RWPE2 (cell line): ENCODE measurements at regions not wholly inside any gene's neighbourhood (a gene's known extent, or its start where the extent isn't known, plus 50 kb on each side); places are given as distances from the start of the nearest gene placed in this dataset.

Experiments used
- ATAC-seq: fragments of 200-7000 bp; cut with Tn5 transposase; 3 replicates; pipeline ENCODE4 v1.9.1; 2021; ENCODE audit warnings: low read depth
- DNase-seq: peaks from one replicate; pipeline ENCODE4 v3.0.0-alpha.2; 2020; ENCODE audit warnings: low spot score
- H3K27ac ChIP-seq: fragments of 450-650 bp; 2 replicates; pipeline ENCODE4 v1.5.1; 2017; ENCODE audit warnings: mild to moderate bottlenecking; ENCODE audit not compliant: poor library complexity, severe bottlenecking
- H3K27me3 ChIP-seq: fragments of 250-450 bp; sonication (Bioruptor Pico); 2 replicates; pipeline ENCODE4 v1.5.1; 2021; ENCODE audit warnings: mild to moderate bottlenecking, moderate library complexity; ENCODE audit not compliant: insufficient read depth, poor library complexity, severe bottlenecking
- H3K36me3 ChIP-seq: fragments of 250-450 bp; sonication (Bioruptor Pico); 2 replicates; pipeline ENCODE4 v1.5.1; 2020; ENCODE audit warnings: low read depth, mild to moderate bottlenecking, moderate library complexity
- H3K4me1 ChIP-seq: fragments of 250-450 bp; sonication (Bioruptor Pico); 2 replicates; pipeline ENCODE4 v1.5.1; 2021; ENCODE audit warnings: mild to moderate bottlenecking, moderate library complexity; ENCODE audit not compliant: insufficient read depth, poor library complexity, severe bottlenecking
- H3K4me3 ChIP-seq: fragments of 250-450 bp; sonication (Bioruptor Pico); 2 replicates; pipeline ENCODE4 v1.5.1; 2021; ENCODE audit warnings: mild to moderate bottlenecking, moderate library complexity; ENCODE audit not compliant: severe bottlenecking
- H3K9me3 ChIP-seq: fragments of 250-450 bp; sonication (Bioruptor Pico); 2 replicates; pipeline ENCODE4 v1.5.1; 2021; ENCODE audit warnings: mild to moderate bottlenecking, moderate library complexity; ENCODE audit not compliant: severe bottlenecking
- TF ChIP-seq, protein P1 (sequence below): fragments of 450-650 bp; IDR thresholded peaks from one replicate; pipeline ENCODE4 v1.5.1; 2017; ENCODE audit warnings: mild to moderate bottlenecking, moderate library complexity; ENCODE audit not compliant: poor library complexity, severe bottlenecking

DNA sequence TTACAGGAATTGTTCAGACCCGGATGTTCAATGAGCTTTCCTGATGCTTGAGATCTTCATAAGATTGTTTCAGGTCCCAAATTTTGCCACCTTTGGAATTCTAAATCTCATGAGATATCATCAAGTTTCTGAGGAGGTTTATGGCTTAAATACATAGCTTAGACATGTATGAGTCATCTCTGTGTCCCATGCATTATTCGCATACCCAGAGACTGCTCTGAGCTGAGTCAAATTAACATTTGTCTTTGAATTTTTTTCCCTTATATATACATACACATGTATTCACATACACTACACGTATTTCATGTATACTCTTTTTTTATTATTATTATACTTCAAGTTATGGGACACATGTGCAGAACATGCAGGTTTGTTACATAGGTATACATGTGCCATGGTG, 744.6 kb downstream of the BRINP1 start:
- Histone ChIP-seq H3K27me3 (no peaks in the 10 kb centered on the region), H3K36me3 (no peaks in the 10 kb centered on the region), H3K4me1 (no peaks in the 10 kb centered on the region), H3K9me3 (no peaks in the 10 kb centered on the region), H3K27ac (no peak overlapping the region), H3K4me3 (no peak overlapping the region)
- DNase-seq = no peak
- peak; percentile 49; the same call in 1 of the 3 replicates for ATAC-seq
- TF ChIP-seq, protein P1, sequence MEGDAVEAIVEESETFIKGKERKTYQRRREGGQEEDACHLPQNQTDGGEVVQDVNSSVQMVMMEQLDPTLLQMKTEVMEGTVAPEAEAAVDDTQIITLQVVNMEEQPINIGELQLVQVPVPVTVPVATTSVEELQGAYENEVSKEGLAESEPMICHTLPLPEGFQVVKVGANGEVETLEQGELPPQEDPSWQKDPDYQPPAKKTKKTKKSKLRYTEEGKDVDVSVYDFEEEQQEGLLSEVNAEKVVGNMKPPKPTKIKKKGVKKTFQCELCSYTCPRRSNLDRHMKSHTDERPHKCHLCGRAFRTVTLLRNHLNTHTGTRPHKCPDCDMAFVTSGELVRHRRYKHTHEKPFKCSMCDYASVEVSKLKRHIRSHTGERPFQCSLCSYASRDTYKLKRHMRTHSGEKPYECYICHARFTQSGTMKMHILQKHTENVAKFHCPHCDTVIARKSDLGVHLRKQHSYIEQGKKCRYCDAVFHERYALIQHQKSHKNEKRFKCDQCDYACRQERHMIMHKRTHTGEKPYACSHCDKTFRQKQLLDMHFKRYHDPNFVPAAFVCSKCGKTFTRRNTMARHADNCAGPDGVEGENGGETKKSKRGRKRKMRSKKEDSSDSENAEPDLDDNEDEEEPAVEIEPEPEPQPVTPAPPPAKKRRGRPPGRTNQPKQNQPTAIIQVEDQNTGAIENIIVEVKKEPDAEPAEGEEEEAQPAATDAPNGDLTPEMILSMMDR = no peak

DNA sequence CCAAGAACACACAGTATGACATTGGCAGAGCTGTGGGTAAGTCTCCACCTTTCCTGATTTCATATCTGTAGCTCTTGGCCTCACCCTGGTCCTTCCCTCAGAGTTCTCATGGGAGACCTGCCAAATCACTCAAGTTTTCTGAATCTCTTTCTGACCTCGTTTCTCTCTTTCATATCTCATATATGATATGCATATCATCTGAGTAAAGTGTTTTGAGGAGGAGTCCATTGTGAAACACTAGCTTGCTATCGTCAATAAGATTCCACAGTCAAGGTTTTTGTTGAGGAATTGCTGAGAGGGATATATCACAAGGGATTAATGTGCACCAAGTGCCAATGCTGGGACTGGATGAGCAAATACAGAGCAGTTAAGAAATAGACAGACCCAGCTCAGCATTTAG, 739.2 kb downstream of the BRINP1 start:
- no peaks in the 10 kb centered on the region for H3K9me3 ChIP-seq
- H3K27ac ChIP-seq = no peak overlapping the region
- DNase-seq = no peak
- H3K4me1 ChIP-seq = no peaks in the 10 kb centered on the region
- no peak overlapping the region for H3K4me3 ChIP-seq
- TF ChIP-seq, protein P1 = no peak
- no peak for ATAC-seq
- H3K36me3 ChIP-seq = no peaks in the 10 kb centered on the region
- H3K27me3 ChIP-seq = no peaks in the 10 kb centered on the region

DNA sequence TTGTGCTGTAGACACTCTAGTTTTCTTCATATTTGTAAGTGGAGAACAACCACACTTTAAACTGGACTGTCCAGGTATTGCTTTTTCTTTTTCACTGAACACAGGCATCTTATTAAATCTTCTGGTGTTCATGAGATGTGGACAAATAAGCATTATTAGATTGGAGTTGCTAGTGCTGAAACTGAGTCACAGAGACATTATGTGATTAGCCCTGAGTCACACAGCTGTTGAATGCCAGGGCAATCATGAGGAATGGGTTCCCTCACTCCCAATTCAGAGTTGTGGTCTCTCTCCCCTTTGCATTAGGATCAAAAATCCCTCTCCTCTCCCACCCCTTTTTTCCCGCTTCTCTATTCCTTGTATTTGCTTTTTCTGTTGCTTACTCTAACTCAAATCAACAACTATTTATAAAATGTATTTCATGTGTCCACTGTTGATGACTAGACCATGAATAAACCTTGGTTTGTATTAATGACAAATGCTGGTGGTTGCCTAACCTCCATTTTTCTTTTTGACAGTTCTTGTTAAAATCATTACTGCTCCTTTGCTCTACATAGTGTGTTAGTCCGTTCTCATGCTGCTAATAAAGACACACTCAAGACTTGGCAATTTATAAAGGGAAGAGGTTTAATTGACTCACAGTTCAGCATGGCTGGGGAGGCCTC, 738.2 kb downstream of the BRINP1 start:
- no peaks in the 10 kb centered on the region for H3K4me1 ChIP-seq
- ATAC-seq = no peak

DNA sequence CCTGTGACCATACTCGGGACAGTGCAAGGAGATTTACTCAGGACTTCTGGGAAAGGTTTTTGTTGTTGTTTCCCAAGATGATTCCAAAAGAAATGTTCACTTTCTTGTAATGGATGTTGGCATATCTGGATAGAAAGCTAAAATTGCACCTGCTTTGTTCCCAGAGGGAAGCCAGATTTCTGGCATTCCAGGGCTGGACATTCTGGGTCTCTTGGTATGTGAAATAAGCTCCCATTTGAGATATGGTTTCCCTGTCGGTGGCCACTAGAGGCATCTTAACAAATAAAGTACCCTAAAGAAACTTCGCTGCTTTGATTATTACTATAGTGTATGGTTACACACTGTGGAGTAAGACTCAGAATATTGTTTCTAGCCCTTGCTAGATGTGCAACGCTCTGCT, 737.3 kb downstream of the BRINP1 start:
- Histone ChIP-seq H3K4me3 (no peak overlapping the region), H3K27ac (no peak overlapping the region), H3K36me3 (no peaks in the 10 kb centered on the region), H3K27me3 (no peaks in the 10 kb centered on the region), H3K4me1 (no peaks in the 10 kb centered on the region), H3K9me3 (no peaks in the 10 kb centered on the region)
- TF ChIP-seq, protein P1 = no peak
- no peak for DNase-seq
- ATAC-seq = no peak

More for the DNA sequence above, 738.2 kb downstream of the BRINP1 start:
- no peak for DNase-seq
- no peak overlapping the region for H3K27ac ChIP-seq
- TF ChIP-seq, protein P1 = no peak
- no peaks in the 10 kb centered on the region for H3K27me3 ChIP-seq
- no peak overlapping the region for H3K4me3 ChIP-seq
- H3K9me3 ChIP-seq = no peaks in the 10 kb centered on the region
- H3K36me3 ChIP-seq = no peaks in the 10 kb centered on the region

DNA sequence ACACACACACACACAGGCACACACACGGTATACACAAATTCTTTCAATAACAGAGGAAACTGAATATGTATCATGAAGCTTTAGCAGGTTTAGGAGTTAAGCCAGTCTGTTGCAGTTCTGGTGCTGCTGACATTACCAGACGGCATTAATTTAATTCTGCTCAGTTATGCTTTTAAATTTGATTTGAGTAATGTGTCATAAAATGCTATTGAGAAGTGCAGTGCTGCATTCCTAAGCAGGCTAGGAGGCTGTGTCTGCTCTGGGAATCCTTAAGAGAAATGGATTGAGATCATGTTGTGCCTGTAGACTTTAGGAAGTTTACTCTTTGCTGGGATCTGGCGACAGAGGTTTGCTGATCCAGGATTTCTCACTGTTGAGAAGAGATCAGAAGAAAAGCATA, 733.8 kb downstream of the BRINP1 start:
- no peaks in the 10 kb centered on the region for H3K27me3 ChIP-seq
- H3K4me3 ChIP-seq = no peak overlapping the region
- ATAC-seq (no peak), DNase-seq (no peak)
- no peaks in the 10 kb centered on the region for H3K36me3 ChIP-seq
- no peaks in the 10 kb centered on the region for H3K4me1 ChIP-seq
- H3K27ac ChIP-seq = no peak overlapping the region
- TF ChIP-seq, protein P1 = no peak
- no peaks in the 10 kb centered on the region for H3K9me3 ChIP-seq
